ENCODE measurements at regions not wholly inside any gene's neighbourhood (a gene's known extent, or its start where the extent isn't known, plus 50 kb on each side); places are given as distances from the start of the nearest gene placed in this dataset.

GRCh38 chr3:171541647-171542046 is 81.4 kb upstream of the TNIK start:
- no peak for TF ChIP-seq CTCF (conservative IDR thresholded peaks at IDR 0.05)
- no peak for TF ChIP-seq EZH2 (IDR thresholded peaks at IDR 0.05; ENCODE audit: low read depth)
- H3K4me1 ChIP-seq (replicated peaks; ENCODE audit: insufficient read depth): peaks cover 8% of the 10 kb centered on the region; the same call in 1 of the 2 replicates
- no peaks in the 10 kb centered on the region for H3K36me3 ChIP-seq (ENCODE audit: low read depth)
- intact Hi-C loops (cut with micrococcal nuclease; ENCODE audit: unreplicated experiment): no loop called here
- H3K79me2 ChIP-seq (ENCODE audit: low read depth): no peaks in the 10 kb centered on the region
- no peaks in the 10 kb centered on the region for H3K27me3 ChIP-seq (ENCODE audit: insufficient read depth, low read depth)
- H4K20me1 ChIP-seq (ENCODE audit: insufficient read depth): no peaks in the 10 kb centered on the region
- no TSS peak for BruUV-seq (replicated peaks)
- H3K4me2 ChIP-seq: no peak overlapping the region
- H3K4me3 ChIP-seq: no peak overlapping the region
- H3K9me2 ChIP-seq (ENCODE audit: insufficient read depth): 0 out of 2 replicates have a peak, but pooled peaks cover 3% of the 10 kb centered on the region
- CTCF ChIA-PET: no interaction called here
- POLR2A ChIA-PET (ENCODE audit: unreplicated experiment): no interaction called here
- no peak for DNase-seq
- H2AFZ ChIP-seq: no peak overlapping the region
- no peak overlapping the region for H3K27ac ChIP-seq
- H3F3A ChIP-seq (ENCODE audit: insufficient read depth, low read depth): no peaks in the 10 kb centered on the region
- H3K9me3 ChIP-seq (ENCODE audit: insufficient read depth, low read depth): no peaks in the 10 kb centered on the region

GRCh38 chr3:171541181-171541580 is 81.0 kb upstream of the TNIK start:
- Histone ChIP-seq H3K9me2 (ENCODE audit: insufficient read depth) (0 out of 2 replicates have a peak, but pooled peaks cover 3% of the 10 kb centered on the region), H3F3A (ENCODE audit: insufficient read depth, low read depth) (no peaks in the 10 kb centered on the region), H3K27ac (no peak overlapping the region), H3K4me1 (replicated peaks; ENCODE audit: insufficient read depth) (peaks cover 8% of the 10 kb centered on the region; the same call in 1 of the 2 replicates), H3K9me3 (ENCODE audit: insufficient read depth, low read depth) (no peaks in the 10 kb centered on the region), H3K4me3 (no peak overlapping the region), H3K4me2 (no peak overlapping the region), H3K79me2 (ENCODE audit: low read depth) (no peaks in the 10 kb centered on the region), H3K27me3 (ENCODE audit: insufficient read depth, low read depth) (no peaks in the 10 kb centered on the region), H4K20me1 (ENCODE audit: insufficient read depth) (no peaks in the 10 kb centered on the region), H2AFZ (no peak overlapping the region), H3K36me3 (ENCODE audit: low read depth) (no peaks in the 10 kb centered on the region)
- DNase-seq: no peak
- intact Hi-C loops (cut with micrococcal nuclease; ENCODE audit: unreplicated experiment): no loop called here
- BruUV-seq (replicated peaks): no TSS peak
- no peak for TF ChIP-seq EZH2 (IDR thresholded peaks at IDR 0.05; ENCODE audit: low read depth)
- TF ChIP-seq CTCF (conservative IDR thresholded peaks at IDR 0.05): no peak
- POLR2A ChIA-PET (ENCODE audit: unreplicated experiment): no interaction called here
- CTCF ChIA-PET: no interaction called here

GRCh38 chr3:171535799-171536198 is 75.6 kb upstream of the TNIK start:
- peaks cover 4% of the 10 kb centered on the region; the same call in 1 of the 2 replicates for H3K9me3 ChIP-seq (ENCODE audit: insufficient read depth, low read depth)
- no peaks in the 10 kb centered on the region for H3K79me2 ChIP-seq (ENCODE audit: low read depth)
- H3K4me1 ChIP-seq (replicated peaks; ENCODE audit: insufficient read depth): no peaks in the 10 kb centered on the region
- H4K20me1 ChIP-seq (ENCODE audit: insufficient read depth): no peaks in the 10 kb centered on the region
- POLR2A ChIA-PET (ENCODE audit: unreplicated experiment): interaction anchor here (0.6 kb wide), 1 partner anchor 518 kb away, joined by 5 read pairs; no protein-coding TSS in a partner anchor
- no TSS peak for BruUV-seq (replicated peaks)
- H2AFZ ChIP-seq: no peak overlapping the region
- intact Hi-C loops (cut with micrococcal nuclease; ENCODE audit: unreplicated experiment): no loop called here
- no peak overlapping the region for H3K27ac ChIP-seq
- no peaks in the 10 kb centered on the region for H3F3A ChIP-seq (ENCODE audit: insufficient read depth, low read depth)
- no peak for DNase-seq
- 0 out of 2 replicates have a peak, but pooled peaks cover 3% of the 10 kb centered on the region for H3K9me2 ChIP-seq (ENCODE audit: insufficient read depth)
- no peak for TF ChIP-seq EZH2 (IDR thresholded peaks at IDR 0.05; ENCODE audit: low read depth)
- TF ChIP-seq CTCF (conservative IDR thresholded peaks at IDR 0.05): no peak
- no peak overlapping the region for H3K4me2 ChIP-seq
- CTCF ChIA-PET: interaction anchor here (0.5 kb wide), 1 partner anchor 74 kb away, joined by 7 read pairs; no protein-coding TSS in a partner anchor
- no peak overlapping the region for H3K4me3 ChIP-seq
- no peaks in the 10 kb centered on the region for H3K27me3 ChIP-seq (ENCODE audit: insufficient read depth, low read depth)
- no peaks in the 10 kb centered on the region for H3K36me3 ChIP-seq (ENCODE audit: low read depth)
